ENCODE measurements at regions not wholly inside any gene's neighbourhood (a gene's known extent, or its start where the extent isn't known, plus 50 kb on each side); places are given as distances from the start of the nearest gene placed in this dataset.

DNA sequence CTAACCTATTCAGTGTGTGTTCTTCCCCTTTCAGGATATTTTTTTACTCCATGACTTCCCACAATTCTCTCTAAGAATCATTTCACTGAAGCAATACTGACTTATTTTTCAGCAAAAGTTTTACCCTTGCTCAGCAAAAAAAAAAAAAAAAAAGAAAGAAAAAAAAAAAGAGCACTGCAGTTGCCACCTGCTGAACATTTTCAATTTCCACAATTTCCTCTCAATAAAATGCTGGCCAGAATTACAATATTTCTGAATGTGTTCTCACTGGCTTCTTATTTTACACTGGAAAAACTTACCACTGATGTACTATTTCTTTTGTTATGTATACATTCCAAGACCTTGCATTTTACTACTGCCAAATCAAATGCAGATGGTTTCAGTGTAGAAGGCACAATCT lies 210.4 kb downstream of the PAPSS1 start:
- TF ChIP-seq POLR2A (IDR thresholded peaks at IDR 0.05; ENCODE audit: low read depth, low read length) (no peak), JUN (IDR thresholded peaks at IDR 0.05; ENCODE audit: borderline replicate concordance, insufficient read depth, insufficient read length, low read depth) (no peak), MAX (IDR thresholded peaks at IDR 0.05; ENCODE audit: insufficient read depth, insufficient read length) (no peak), POLR2AphosphoS5 (IDR thresholded peaks at IDR 0.05; ENCODE audit: insufficient read depth, low read depth, low read length) (no peak)
